NB4 (cell line): ENCODE measurements at regions not wholly inside any gene's neighbourhood (a gene's known extent, or its start where the extent isn't known, plus 50 kb on each side); places are given as distances from the start of the nearest gene placed in this dataset.
"Not testable (repeated sequence)": the region's sequence is repeated elsewhere in the genome, so short reads cannot be mapped to it uniquely, and the experiment has no call there.

ENCODE experiments used
- DNase-seq: peaks from one replicate; pipeline ENCODE4 v3.0.0; 2010; ENCODE audit warnings: low read depth
- H3K4me3 ChIP-seq: one replicate; pipeline ENCODE4 v1.5.1; 2011; ENCODE audit warnings: mild to moderate bottlenecking, low read depth, low read length, moderate library complexity
- CTCF ChIP-seq: IDR thresholded peaks from one replicate; pipeline ENCODE4 v1.5.1; 2012; ENCODE audit warnings: low read depth, low read length
- MAX ChIP-seq: IDR thresholded peaks from 2 replicates; pipeline ENCODE4 v1.6.1; 2011; ENCODE audit warnings: low read depth, low read length
- MYC ChIP-seq: IDR thresholded peaks from 2 replicates; pipeline ENCODE4 v1.6.1; 2011; ENCODE audit warnings: low read depth, low read length
- POLR2A ChIP-seq: IDR thresholded peaks from 2 replicates; pipeline ENCODE4 v1.6.1; 2011; ENCODE audit warnings: mild to moderate bottlenecking; ENCODE audit not compliant: insufficient read length; ENCODE audit errors: extremely low read depth

- no peak overlapping the region for H3K4me3 ChIP-seq
- TF ChIP-seq MAX (no peak), CTCF (no peak), POLR2A (no peak), MYC (no peak)
- peak; percentile 55 for DNase-seq
These were observed 156.4 kb downstream of the C16orf95 start for GRCh38 chr16:87160701-87161337.

GRCh38 chr16:87161410-87161809 is 155.8 kb downstream of the C16orf95 start:
- DNase-seq, H3K4me3 ChIP-seq: not testable (repeated sequence)

GRCh38 chr16:87161822-87162676 is 155.1 kb downstream of the C16orf95 start:
- TF ChIP-seq POLR2A, result no peak
- no peak for TF ChIP-seq MYC
- no peak for TF ChIP-seq CTCF
- TF ChIP-seq MAX, result no peak
- DNase-seq, result peak; percentile 57
- H3K4me3 ChIP-seq, result no peak overlapping the region

- not testable (repeated sequence) for DNase-seq, H3K4me3 ChIP-seq
These were observed 154.4 kb downstream of the C16orf95 start for GRCh38 chr16:87162799-87163198.

GRCh38 chr16:87163637-87164036 is 153.6 kb downstream of the C16orf95 start:
- no peak overlapping the region for H3K4me3 ChIP-seq
- peak; percentile 22 for DNase-seq
- TF ChIP-seq POLR2A (no peak), CTCF (no peak), MAX (no peak), MYC (no peak)

- TF ChIP-seq MAX, result no peak
- TF ChIP-seq CTCF, result no peak
- TF ChIP-seq POLR2A, result no peak
- no peak for TF ChIP-seq MYC
- H3K4me3 ChIP-seq, result no peak overlapping the region
- no peak for DNase-seq
These were observed 152.0 kb downstream of the C16orf95 start for GRCh38 chr16:87165151-87165550.

GRCh38 chr16:87165885-87166284 is 151.3 kb downstream of the C16orf95 start:
- no peak for DNase-seq
- no peak overlapping the region for H3K4me3 ChIP-seq
- TF ChIP-seq MAX, result no peak
- TF ChIP-seq POLR2A, result no peak
- TF ChIP-seq MYC, result no peak
- no peak for TF ChIP-seq CTCF
